Sigmoid colon (tissue), 4 donors: ENCODE measurements at regions not wholly inside any gene's neighbourhood (a gene's known extent, or its start where the extent isn't known, plus 50 kb on each side); places are given as distances from the start of the nearest gene placed in this dataset.

Source experiments
- EP300 ChIP-seq, 4 donors: sonication (generic); formaldehyde crosslinking; IDR thresholded peaks; one replicate each; pipeline ENCODE4 v1.6.1; 2017; ENCODE audit warnings: antibody characterized with exemption in 4 of 4
- POLR2A ChIP-seq, 2 donors: fragments of 450-650 bp; IDR thresholded peaks; one replicate each; pipeline ENCODE4 v1.6.1; 2016; ENCODE audit warnings: antibody characterized with exemption in 2 of 2, mild to moderate bottlenecking in 2 of 2, moderate library complexity in 2 of 2
- POLR2AphosphoS5 ChIP-seq, 4 donors: sonication (generic); formaldehyde crosslinking; IDR thresholded peaks; one replicate each; pipeline ENCODE4 v1.6.1; 2017; ENCODE audit warnings: antibody characterized with exemption in 4 of 4
- TF ChIP-seq, protein P1 (sequence below), 4 experiments: fragments of 450-650 bp in 3 of 4; fragments of 200-600 bp in 1 of 4; IDR thresholded peaks; one replicate each; pipeline ENCODE4 v1.5.1; 2016 to 2019; ENCODE audit warnings: antibody characterized with exemption in 4 of 4, mild to moderate bottlenecking in 3 of 4, moderate library complexity in 2 of 4

DNA sequence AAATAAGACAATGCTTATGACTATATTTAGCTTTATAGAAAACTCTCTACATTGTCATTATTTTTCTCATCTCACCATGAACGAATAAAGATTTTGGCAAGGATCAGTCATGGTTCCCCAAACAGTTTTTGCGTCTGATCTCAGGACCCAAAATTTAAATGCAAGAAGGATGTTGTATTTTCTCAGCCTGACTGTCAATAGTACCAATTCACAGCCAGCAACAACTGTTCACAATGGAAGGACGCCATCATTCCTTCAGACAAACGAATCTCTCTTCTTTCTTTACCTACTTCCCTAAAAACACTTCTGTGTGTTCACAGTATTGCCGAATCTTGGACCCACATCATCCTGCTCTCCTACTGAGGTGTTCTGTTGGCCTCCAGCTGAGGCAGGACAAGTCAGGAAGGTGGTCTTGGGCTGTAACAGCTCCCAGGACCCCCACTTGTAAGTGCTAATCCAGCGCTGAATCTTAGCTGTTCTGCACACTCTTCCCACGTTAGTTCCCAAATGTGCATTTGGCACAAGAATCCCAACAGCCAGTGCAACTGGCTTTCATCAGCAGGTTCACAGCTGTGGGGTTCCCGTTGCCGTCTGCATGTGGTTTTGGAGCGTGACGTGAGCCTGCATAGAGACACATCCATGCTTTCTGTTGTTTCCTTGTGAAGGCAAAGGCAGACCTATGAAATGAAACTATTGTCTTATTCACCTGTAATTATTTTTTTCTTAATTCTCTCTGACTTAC, 600.0 kb downstream of the QKI start:
- TF ChIP-seq, protein P1, sequence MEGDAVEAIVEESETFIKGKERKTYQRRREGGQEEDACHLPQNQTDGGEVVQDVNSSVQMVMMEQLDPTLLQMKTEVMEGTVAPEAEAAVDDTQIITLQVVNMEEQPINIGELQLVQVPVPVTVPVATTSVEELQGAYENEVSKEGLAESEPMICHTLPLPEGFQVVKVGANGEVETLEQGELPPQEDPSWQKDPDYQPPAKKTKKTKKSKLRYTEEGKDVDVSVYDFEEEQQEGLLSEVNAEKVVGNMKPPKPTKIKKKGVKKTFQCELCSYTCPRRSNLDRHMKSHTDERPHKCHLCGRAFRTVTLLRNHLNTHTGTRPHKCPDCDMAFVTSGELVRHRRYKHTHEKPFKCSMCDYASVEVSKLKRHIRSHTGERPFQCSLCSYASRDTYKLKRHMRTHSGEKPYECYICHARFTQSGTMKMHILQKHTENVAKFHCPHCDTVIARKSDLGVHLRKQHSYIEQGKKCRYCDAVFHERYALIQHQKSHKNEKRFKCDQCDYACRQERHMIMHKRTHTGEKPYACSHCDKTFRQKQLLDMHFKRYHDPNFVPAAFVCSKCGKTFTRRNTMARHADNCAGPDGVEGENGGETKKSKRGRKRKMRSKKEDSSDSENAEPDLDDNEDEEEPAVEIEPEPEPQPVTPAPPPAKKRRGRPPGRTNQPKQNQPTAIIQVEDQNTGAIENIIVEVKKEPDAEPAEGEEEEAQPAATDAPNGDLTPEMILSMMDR (IDR thresholded peaks at IDR 0.05), result no peak
- no peak for TF ChIP-seq POLR2A (IDR thresholded peaks at IDR 0.05)
- no peak for TF ChIP-seq POLR2AphosphoS5 (IDR thresholded peaks at IDR 0.05)
- TF ChIP-seq EP300 (IDR thresholded peaks at IDR 0.05), result no peak
